Fibroblast of pulmonary artery (primary cell): ENCODE measurements at regions not wholly inside any gene's neighbourhood (a gene's known extent, or its start where the extent isn't known, plus 50 kb on each side); places are given as distances from the start of the nearest gene placed in this dataset.

ENCODE experiments used
- DNase-seq: peaks from one replicate; pipeline ENCODE4 v3.0.0-alpha.2; 2010; ENCODE audit warnings: low read depth
- H3K4me3 ChIP-seq: replicated peaks from 2 replicates; pipeline ENCODE4 v1.5.1; 2011; ENCODE audit warnings: low read depth, mild to moderate bottlenecking, control low read depth, low read length, moderate library complexity
- CTCF ChIP-seq: IDR thresholded peaks from 2 replicates; pipeline ENCODE4 v1.5.1; 2011; ENCODE audit warnings: mild to moderate bottlenecking, control low read depth, low read length, inconsistent platforms; ENCODE audit errors: missing control alignments

- no peak overlapping the region for H3K4me3 ChIP-seq
- TF ChIP-seq CTCF, result no peak
- peak; percentile 93 for DNase-seq
Observed at GRCh38 chr2:224268441-224268840, 133.5 kb downstream of the FAM124B start.

GRCh38 chr2:224264259-224264658 lies 137.6 kb downstream of the FAM124B start:
- no peak overlapping the region for H3K4me3 ChIP-seq
- TF ChIP-seq CTCF, result no peak
- DNase-seq, result no peak

GRCh38 chr2:224263571-224264043 lies 138.3 kb downstream of the FAM124B start:
- no peak overlapping the region for H3K4me3 ChIP-seq
- peak; percentile 31 for DNase-seq
- TF ChIP-seq CTCF, result no peak

GRCh38 chr2:224261326-224261725 lies 140.6 kb downstream of the FAM124B start:
- no peak overlapping the region for H3K4me3 ChIP-seq
- peak; percentile 27 for DNase-seq
- no peak for TF ChIP-seq CTCF

GRCh38 chr2:224260372-224261020 lies 141.4 kb downstream of the FAM124B start:
- no peak for DNase-seq
- H3K4me3 ChIP-seq, result no peak overlapping the region
- TF ChIP-seq CTCF, result no peak

GRCh38 chr2:224259831-224260230 lies 142.1 kb downstream of the FAM124B start:
- TF ChIP-seq CTCF, result no peak
- H3K4me3 ChIP-seq, result no peak overlapping the region
- DNase-seq, result no peak

- no peak for TF ChIP-seq CTCF
- no peak overlapping the region for H3K4me3 ChIP-seq
- DNase-seq, result no peak
Observed at GRCh38 chr2:224258059-224258458, 143.8 kb downstream of the FAM124B start.
